ENCODE measurements at regions not wholly inside any gene's neighbourhood (a gene's known extent, or its start where the extent isn't known, plus 50 kb on each side); places are given as distances from the start of the nearest gene placed in this dataset.

DNA sequence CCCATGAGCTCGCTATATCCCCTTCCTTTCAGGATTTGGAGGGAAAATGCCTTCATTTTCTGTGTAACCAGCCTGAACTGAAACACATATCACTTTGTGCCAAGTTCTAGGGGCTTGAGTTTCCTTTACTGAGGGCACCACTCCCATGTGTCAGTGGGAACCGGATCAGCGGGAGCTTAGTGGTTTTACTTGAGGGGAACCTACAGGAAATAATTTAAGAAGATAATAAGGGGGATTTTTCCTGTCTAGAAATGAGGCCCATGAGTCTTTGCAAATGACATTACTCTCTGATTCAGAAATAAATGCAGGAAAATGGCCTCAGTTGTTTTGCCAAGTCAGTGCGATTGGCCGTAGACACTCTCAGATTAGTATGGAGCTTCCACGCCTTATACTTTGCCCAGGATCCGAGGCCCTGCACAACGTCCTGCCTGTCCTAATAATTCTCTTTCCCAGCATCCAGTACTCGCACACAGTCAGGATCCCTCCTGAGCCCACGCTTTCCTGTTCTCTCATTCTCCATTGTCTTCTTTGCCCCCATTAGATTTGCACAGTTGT is 86.4 kb upstream of the LYZL1 start (continued):
- TF ChIP-seq, protein P1, sequence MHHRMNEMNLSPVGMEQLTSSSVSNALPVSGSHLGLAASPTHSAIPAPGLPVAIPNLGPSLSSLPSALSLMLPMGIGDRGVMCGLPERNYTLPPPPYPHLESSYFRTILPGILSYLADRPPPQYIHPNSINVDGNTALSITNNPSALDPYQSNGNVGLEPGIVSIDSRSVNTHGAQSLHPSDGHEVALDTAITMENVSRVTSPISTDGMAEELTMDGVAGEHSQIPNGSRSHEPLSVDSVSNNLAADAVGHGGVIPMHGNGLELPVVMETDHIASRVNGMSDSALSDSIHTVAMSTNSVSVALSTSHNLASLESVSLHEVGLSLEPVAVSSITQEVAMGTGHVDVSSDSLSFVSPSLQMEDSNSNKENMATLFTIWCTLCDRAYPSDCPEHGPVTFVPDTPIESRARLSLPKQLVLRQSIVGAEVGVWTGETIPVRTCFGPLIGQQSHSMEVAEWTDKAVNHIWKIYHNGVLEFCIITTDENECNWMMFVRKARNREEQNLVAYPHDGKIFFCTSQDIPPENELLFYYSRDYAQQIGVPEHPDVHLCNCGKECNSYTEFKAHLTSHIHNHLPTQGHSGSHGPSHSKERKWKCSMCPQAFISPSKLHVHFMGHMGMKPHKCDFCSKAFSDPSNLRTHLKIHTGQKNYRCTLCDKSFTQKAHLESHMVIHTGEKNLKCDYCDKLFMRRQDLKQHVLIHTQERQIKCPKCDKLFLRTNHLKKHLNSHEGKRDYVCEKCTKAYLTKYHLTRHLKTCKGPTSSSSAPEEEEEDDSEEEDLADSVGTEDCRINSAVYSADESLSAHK (tag by site-specific recombination; IDR thresholded peaks at IDR 0.05), result no peak

DNA sequence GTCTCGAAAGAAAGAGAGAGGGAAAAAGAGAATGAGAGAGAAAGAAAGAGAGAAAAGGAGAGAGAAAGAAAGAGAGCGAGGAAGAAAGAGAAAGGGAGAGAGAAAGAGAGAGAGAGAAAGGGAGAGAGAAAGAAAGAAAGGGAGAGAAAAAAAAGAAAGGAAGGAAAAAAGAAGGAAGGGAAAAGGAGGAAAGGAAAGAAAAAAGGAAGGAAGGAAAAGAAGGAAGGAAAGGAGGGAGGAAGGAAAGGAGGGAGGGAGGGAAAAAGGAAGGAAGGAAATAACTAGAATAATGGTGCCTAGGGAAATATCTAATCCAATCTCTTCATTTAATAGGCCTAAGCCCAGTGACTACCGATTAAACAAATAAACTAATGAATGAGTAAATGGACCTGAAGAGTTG is 85.4 kb upstream of the LYZL1 start:
- CTCF ChIA-PET, result no interaction called here
- TF ChIP-seq ZNF366 (tag by site-specific recombination; conservative IDR thresholded peaks at IDR 0.05), result peak; percentile 90
- TF ChIP-seq PRDM1 (tag by site-specific recombination; IDR thresholded peaks at IDR 0.05), result peak; percentile 98
- TF ChIP-seq ZNF660 (tag by site-specific recombination; IDR thresholded peaks at IDR 0.05), result no peak
- TF ChIP-seq ZNF350 (tag by site-specific recombination; IDR thresholded peaks at IDR 0.05), result no peak
- no peak for TF ChIP-seq ZNF76 (tag by site-specific recombination; IDR thresholded peaks at IDR 0.05; ENCODE audit: borderline replicate concordance, low read depth)
- TF ChIP-seq, protein P2, sequence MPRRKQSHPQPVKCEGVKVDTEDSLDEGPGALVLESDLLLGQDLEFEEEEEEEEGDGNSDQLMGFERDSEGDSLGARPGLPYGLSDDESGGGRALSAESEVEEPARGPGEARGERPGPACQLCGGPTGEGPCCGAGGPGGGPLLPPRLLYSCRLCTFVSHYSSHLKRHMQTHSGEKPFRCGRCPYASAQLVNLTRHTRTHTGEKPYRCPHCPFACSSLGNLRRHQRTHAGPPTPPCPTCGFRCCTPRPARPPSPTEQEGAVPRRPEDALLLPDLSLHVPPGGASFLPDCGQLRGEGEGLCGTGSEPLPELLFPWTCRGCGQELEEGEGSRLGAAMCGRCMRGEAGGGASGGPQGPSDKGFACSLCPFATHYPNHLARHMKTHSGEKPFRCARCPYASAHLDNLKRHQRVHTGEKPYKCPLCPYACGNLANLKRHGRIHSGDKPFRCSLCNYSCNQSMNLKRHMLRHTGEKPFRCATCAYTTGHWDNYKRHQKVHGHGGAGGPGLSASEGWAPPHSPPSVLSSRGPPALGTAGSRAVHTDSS (tag by site-specific recombination; IDR thresholded peaks at IDR 0.05), result no peak
- TF ChIP-seq ZNF596 (tag by site-specific recombination; IDR thresholded peaks at IDR 0.05), result peak; percentile 65; the same call in 1 of the 2 replicates
- no peak for TF ChIP-seq ZNF777 (tag by site-specific recombination; IDR thresholded peaks at IDR 0.05; ENCODE audit: borderline replicate concordance)
- no peak overlapping the region for H3K27ac ChIP-seq (ENCODE audit: extremely low read depth, low read depth, low read length)
- POLR2A ChIA-PET, result no interaction called here
- H3K9me3 ChIP-seq (ENCODE audit: control insufficient read depth, insufficient read depth, low read depth, low read length), result no peaks in the 10 kb centered on the region
- peaks cover 11% of the 10 kb centered on the region for H3K4me1 ChIP-seq (ENCODE audit: control insufficient read depth, insufficient read depth, low read length)
- no peaks in the 10 kb centered on the region for H3K36me3 ChIP-seq (ENCODE audit: control insufficient read depth in 2 of 2, insufficient read depth in 1 of 2, low read length in 2 of 2)
- no peak overlapping the region for H3K4me3 ChIP-seq (ENCODE audit: low read depth, low read length)

DNA sequence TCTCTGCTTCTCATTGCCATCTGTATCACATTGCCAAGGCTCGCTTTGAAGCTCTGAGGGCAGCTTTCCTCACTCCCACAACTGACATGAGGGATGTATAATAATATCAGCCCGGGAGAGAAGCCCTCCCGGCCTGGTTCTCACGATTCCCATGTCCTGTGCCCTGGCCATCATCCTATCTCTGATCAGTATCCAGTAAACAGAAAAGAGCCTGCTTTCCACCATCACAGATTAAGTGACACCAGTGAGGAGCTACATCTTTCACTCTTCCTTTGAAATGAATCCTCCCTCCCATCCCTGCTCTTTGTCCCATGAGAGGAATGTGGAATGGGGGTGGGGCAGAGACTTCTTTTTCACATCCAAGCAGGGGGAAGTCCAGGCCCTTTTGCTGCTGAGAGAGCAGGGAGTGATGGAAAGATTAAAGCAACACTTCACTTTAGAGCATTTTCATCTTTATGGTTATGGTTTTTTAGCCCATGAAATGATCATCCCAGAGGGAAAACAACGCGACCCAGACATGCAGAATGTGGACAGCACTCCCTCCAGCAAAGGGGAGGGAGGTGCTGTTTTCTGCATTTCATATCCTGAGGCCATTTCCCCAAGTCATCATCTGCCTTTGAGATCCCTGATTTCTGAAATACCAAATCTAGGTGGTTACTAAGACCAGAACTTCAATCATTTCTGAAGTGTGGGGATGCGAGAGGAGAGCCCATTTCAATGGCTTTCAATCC is 84.6 kb upstream of the LYZL1 start:
- no peaks in the 10 kb centered on the region for H3K36me3 ChIP-seq (ENCODE audit: control insufficient read depth in 2 of 2, insufficient read depth in 1 of 2, low read length in 2 of 2)
- TF ChIP-seq SP2 (tag by site-specific recombination; IDR thresholded peaks at IDR 0.05) (no peak), KLF8 (tag by site-specific recombination; IDR thresholded peaks at IDR 0.05) (no peak), ZNF76 (tag by site-specific recombination; IDR thresholded peaks at IDR 0.05; ENCODE audit: borderline replicate concordance, low read depth) (no peak), ZNF514 (tag by site-specific recombination; IDR thresholded peaks at IDR 0.05) (no peak), ZNF544 (tag by site-specific recombination; IDR thresholded peaks at IDR 0.05) (no peak), ZNF585B (tag by site-specific recombination; IDR thresholded peaks at IDR 0.05) (no peak), ZNF529 (tag by site-specific recombination; IDR thresholded peaks at IDR 0.05; ENCODE audit: insufficient replicate concordance) (no peak), ZNF366 (tag by site-specific recombination; conservative IDR thresholded peaks at IDR 0.05) (no peak), ZNF776 (tag by site-specific recombination; IDR thresholded peaks at IDR 0.05; ENCODE audit: borderline replicate concordance) (no peak), ZFHX2 (tag by site-specific recombination; conservative IDR thresholded peaks at IDR 0.05) (no peak), ZNF549 (tag by site-specific recombination; IDR thresholded peaks at IDR 0.05) (no peak), ZNF223 (tag by site-specific recombination; IDR thresholded peaks at IDR 0.05) (no peak)
- TF ChIP-seq, protein P3, sequence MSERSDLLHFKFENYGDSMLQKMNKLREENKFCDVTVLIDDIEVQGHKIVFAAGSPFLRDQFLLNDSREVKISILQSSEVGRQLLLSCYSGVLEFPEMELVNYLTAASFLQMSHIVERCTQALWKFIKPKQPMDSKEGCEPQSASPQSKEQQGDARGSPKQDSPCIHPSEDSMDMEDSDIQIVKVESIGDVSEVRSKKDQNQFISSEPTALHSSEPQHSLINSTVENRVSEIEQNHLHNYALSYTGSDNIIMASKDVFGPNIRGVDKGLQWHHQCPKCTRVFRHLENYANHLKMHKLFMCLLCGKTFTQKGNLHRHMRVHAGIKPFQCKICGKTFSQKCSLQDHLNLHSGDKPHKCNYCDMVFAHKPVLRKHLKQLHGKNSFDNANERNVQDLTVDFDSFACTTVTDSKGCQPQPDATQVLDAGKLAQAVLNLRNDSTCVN (tag by site-specific recombination; optimal IDR thresholded peaks at IDR 0.05), result no peak
- TF ChIP-seq, protein P4, sequence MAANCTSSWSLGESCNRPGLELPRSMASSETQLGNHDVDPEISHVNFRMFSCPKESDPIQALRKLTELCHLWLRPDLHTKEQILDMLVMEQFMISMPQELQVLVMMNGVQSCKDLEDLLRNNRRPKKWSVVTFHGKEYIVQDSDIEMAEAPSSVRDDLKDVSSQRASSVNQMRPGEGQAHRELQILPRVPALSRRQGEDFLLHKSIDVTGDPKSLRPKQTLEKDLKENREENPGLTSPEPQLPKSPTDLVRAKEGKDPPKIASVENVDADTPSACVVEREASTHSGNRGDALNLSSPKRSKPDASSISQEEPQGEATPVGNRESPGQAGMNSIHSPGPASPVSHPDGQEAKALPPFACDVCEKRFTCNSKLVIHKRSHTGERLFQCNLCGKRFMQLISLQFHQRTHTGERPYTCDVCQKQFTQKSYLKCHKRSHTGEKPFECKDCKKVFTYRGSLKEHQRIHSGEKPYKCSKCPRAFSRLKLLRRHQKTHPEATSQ (tag by site-specific recombination; IDR thresholded peaks at IDR 0.05), result no peak
- TF ChIP-seq, protein P5, sequence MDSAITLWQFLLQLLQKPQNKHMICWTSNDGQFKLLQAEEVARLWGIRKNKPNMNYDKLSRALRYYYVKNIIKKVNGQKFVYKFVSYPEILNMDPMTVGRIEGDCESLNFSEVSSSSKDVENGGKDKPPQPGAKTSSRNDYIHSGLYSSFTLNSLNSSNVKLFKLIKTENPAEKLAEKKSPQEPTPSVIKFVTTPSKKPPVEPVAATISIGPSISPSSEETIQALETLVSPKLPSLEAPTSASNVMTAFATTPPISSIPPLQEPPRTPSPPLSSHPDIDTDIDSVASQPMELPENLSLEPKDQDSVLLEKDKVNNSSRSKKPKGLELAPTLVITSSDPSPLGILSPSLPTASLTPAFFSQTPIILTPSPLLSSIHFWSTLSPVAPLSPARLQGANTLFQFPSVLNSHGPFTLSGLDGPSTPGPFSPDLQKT (IDR thresholded peaks at IDR 0.05; ENCODE audit: borderline replicate concordance, low read depth, low read length), result no peak
- CTCF ChIA-PET, result no interaction called here
- peaks cover 11% of the 10 kb centered on the region for H3K4me1 ChIP-seq (ENCODE audit: control insufficient read depth, insufficient read depth, low read length)
- no peaks in the 10 kb centered on the region for H3K9me3 ChIP-seq (ENCODE audit: control insufficient read depth, insufficient read depth, low read depth, low read length)
- POLR2A ChIA-PET, result no interaction called here
- H3K27ac ChIP-seq (ENCODE audit: extremely low read depth, low read depth, low read length), result no peak overlapping the region
- no peak overlapping the region for H3K4me3 ChIP-seq (ENCODE audit: low read depth, low read length)
